ENCODE measurements at regions not wholly inside any gene's neighbourhood (a gene's known extent, or its start where the extent isn't known, plus 50 kb on each side); places are given as distances from the start of the nearest gene placed in this dataset.

- ATAC-seq (no peak), DNase-seq (ENCODE audit: low read depth, low spot score) (no peak)
- Histone ChIP-seq H3K4me3 (replicated peaks in 1 of 2; ENCODE audit: low read depth in 1 of 2, low read length in 2 of 2) (no peak overlapping the region), H3K4me2 (ENCODE audit: low read length) (no peak overlapping the region), H3K9me3 (ENCODE audit: control insufficient read depth in 1 of 2, insufficient read depth in 1 of 2, low read depth in 1 of 2, low read length in 2 of 2) (peaks cover 12% of the 10 kb centered on the region in 2 experiments; a peak in 2 of 4 replicates), H3K27ac (ENCODE audit: low read depth, low read length) (no peak overlapping the region), H3K9me2 (ENCODE audit: insufficient read depth) (no peaks in the 10 kb centered on the region), H3K27me3 (ENCODE audit: insufficient read depth, low read length) (no peaks in the 10 kb centered on the region), H3K4me1 (ENCODE audit: control insufficient read depth in 1 of 2, insufficient read depth in 2 of 2, low read length in 2 of 2) (no peaks in the 10 kb centered on the region), H2AFZ (ENCODE audit: low read depth, low read length, poor library complexity, severe bottlenecking) (no peak overlapping the region), H4K20me1 (ENCODE audit: insufficient read depth) (no peaks in the 10 kb centered on the region), H3K79me2 (ENCODE audit: insufficient read depth, low read length) (no peaks in the 10 kb centered on the region), H3K36me3 (ENCODE audit: control insufficient read depth in 1 of 2, insufficient read depth in 2 of 2, low read length in 2 of 2) (no peaks in the 10 kb centered on the region), H3K9ac (ENCODE audit: low read length) (no peak overlapping the region)
- TF ChIP-seq SP1 (IDR thresholded peaks at IDR 0.05; ENCODE audit: low read depth) (no peak), POLR2AphosphoS5 (IDR thresholded peaks at IDR 0.05; ENCODE audit: low read depth, low read length) (no peak), YY1 (IDR thresholded peaks at IDR 0.05; ENCODE audit: extremely low read depth, insufficient replicate concordance, low read depth, low read length) (no peak), ZNF274 (IDR thresholded peaks at IDR 0.05; ENCODE audit: low read depth, low read length) (no peak), JUND (IDR thresholded peaks at IDR 0.05) (no peak), SRF (IDR thresholded peaks at IDR 0.05; ENCODE audit: low read depth) (no peak), EZH2phosphoT487 (IDR thresholded peaks at IDR 0.05; ENCODE audit: borderline replicate concordance) (no peak), ZFX (IDR thresholded peaks at IDR 0.05) (no peak), ATF3 (IDR thresholded peaks at IDR 0.05) (no peak), FOSL1 (IDR thresholded peaks at IDR 0.05; ENCODE audit: low read depth) (no peak), TCF7L2 (IDR thresholded peaks at IDR 0.05; ENCODE audit: borderline replicate concordance, extremely low read depth, insufficient read depth, insufficient read length) (no peak), SIN3A (IDR thresholded peaks at IDR 0.05; ENCODE audit: low read depth) (no peak), CBX3 (IDR thresholded peaks at IDR 0.05; ENCODE audit: low read depth) (no peak), EGR1 (IDR thresholded peaks at IDR 0.05; ENCODE audit: low read depth) (no peak), CEBPB (IDR thresholded peaks at IDR 0.05; ENCODE audit: low read depth) (no peak)
- TF ChIP-seq, protein P1, sequence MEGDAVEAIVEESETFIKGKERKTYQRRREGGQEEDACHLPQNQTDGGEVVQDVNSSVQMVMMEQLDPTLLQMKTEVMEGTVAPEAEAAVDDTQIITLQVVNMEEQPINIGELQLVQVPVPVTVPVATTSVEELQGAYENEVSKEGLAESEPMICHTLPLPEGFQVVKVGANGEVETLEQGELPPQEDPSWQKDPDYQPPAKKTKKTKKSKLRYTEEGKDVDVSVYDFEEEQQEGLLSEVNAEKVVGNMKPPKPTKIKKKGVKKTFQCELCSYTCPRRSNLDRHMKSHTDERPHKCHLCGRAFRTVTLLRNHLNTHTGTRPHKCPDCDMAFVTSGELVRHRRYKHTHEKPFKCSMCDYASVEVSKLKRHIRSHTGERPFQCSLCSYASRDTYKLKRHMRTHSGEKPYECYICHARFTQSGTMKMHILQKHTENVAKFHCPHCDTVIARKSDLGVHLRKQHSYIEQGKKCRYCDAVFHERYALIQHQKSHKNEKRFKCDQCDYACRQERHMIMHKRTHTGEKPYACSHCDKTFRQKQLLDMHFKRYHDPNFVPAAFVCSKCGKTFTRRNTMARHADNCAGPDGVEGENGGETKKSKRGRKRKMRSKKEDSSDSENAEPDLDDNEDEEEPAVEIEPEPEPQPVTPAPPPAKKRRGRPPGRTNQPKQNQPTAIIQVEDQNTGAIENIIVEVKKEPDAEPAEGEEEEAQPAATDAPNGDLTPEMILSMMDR (IDR thresholded peaks at IDR 0.05 in 2 of 3, conservative IDR thresholded peaks at IDR 0.05 in 1 of 3; ENCODE audit: borderline replicate concordance in 1 of 3, insufficient read depth in 1 of 3, low read depth in 2 of 3, low read length in 2 of 3): no peak
- TF ChIP-seq, protein P2, sequence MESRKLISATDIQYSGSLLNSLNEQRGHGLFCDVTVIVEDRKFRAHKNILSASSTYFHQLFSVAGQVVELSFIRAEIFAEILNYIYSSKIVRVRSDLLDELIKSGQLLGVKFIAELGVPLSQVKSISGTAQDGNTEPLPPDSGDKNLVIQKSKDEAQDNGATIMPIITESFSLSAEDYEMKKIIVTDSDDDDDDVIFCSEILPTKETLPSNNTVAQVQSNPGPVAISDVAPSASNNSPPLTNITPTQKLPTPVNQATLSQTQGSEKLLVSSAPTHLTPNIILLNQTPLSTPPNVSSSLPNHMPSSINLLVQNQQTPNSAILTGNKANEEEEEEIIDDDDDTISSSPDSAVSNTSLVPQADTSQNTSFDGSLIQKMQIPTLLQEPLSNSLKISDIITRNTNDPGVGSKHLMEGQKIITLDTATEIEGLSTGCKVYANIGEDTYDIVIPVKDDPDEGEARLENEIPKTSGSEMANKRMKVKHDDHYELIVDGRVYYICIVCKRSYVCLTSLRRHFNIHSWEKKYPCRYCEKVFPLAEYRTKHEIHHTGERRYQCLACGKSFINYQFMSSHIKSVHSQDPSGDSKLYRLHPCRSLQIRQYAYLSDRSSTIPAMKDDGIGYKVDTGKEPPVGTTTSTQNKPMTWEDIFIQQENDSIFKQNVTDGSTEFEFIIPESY (IDR thresholded peaks at IDR 0.05; ENCODE audit: extremely low read depth, insufficient replicate concordance, low read length): no peak
- TF ChIP-seq, protein P3, sequence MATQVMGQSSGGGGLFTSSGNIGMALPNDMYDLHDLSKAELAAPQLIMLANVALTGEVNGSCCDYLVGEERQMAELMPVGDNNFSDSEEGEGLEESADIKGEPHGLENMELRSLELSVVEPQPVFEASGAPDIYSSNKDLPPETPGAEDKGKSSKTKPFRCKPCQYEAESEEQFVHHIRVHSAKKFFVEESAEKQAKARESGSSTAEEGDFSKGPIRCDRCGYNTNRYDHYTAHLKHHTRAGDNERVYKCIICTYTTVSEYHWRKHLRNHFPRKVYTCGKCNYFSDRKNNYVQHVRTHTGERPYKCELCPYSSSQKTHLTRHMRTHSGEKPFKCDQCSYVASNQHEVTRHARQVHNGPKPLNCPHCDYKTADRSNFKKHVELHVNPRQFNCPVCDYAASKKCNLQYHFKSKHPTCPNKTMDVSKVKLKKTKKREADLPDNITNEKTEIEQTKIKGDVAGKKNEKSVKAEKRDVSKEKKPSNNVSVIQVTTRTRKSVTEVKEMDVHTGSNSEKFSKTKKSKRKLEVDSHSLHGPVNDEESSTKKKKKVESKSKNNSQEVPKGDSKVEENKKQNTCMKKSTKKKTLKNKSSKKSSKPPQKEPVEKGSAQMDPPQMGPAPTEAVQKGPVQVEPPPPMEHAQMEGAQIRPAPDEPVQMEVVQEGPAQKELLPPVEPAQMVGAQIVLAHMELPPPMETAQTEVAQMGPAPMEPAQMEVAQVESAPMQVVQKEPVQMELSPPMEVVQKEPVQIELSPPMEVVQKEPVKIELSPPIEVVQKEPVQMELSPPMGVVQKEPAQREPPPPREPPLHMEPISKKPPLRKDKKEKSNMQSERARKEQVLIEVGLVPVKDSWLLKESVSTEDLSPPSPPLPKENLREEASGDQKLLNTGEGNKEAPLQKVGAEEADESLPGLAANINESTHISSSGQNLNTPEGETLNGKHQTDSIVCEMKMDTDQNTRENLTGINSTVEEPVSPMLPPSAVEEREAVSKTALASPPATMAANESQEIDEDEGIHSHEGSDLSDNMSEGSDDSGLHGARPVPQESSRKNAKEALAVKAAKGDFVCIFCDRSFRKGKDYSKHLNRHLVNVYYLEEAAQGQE (IDR thresholded peaks at IDR 0.05; ENCODE audit: low read depth): no peak
- ChIA-PET POLR2A (no interaction called here), RAD21 (ENCODE audit: low non-redundant PET in 1 of 2, low total read pairs in 2 of 2, uncharacterized antibody in 2 of 2, unreplicated experiment in 2 of 2) (no interaction called here), CTCF (no interaction called here)
- intact Hi-C loops (cut with micrococcal nuclease): no loop called here
- BruUV-seq (replicated peaks): no TSS peak
These were observed 734.3 kb downstream of the SEMA5A start for GRCh38 chr5:8811581-8811980.
